ENCODE measurements at regions not wholly inside any gene's neighbourhood (a gene's known extent, or its start where the extent isn't known, plus 50 kb on each side); places are given as distances from the start of the nearest gene placed in this dataset.

DNA sequence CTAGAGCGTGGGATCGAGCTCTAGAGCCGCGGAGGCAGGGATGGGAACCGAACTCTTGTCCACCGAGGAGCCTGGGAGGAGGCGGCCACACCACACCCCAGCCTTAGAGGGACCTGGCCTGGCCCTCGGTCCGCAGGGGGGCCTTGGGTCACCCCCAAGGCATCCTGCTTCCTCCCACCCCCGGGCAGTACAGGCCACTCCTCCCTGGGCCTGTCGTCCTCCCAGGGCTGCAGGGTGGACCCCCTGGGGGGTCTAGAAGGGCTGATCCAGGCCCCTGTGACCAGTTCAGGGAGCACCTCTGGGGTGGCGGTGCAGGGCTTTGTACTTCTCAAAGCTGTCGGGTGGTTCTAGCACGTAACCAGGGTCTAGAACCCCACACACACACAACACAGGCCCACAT is 79.1 kb upstream of the FBRSL1 start:
- TF ChIP-seq PPARA (CRISPR knock-in tag; IDR thresholded peaks at IDR 0.05; ENCODE audit: borderline replicate concordance) (no peak), ZFP3 (CRISPR knock-in tag; IDR thresholded peaks at IDR 0.05) (no peak), OSR1 (CRISPR knock-in tag; IDR thresholded peaks at IDR 0.05) (no peak), ZFP30 (CRISPR knock-in tag; IDR thresholded peaks at IDR 0.05) (no peak), ESRRG (CRISPR knock-in tag; IDR thresholded peaks at IDR 0.05) (no peak), CSDC2 (CRISPR knock-in tag; IDR thresholded peaks at IDR 0.05) (no peak), ZNF70 (CRISPR knock-in tag; IDR thresholded peaks at IDR 0.05) (no peak), ISL1 (CRISPR knock-in tag; IDR thresholded peaks at IDR 0.05) (no peak), SNAI2 (CRISPR knock-in tag; IDR thresholded peaks at IDR 0.05) (no peak), TOX (CRISPR knock-in tag; IDR thresholded peaks at IDR 0.05; ENCODE audit: borderline replicate concordance) (no peak), ARNTL (CRISPR knock-in tag; IDR thresholded peaks at IDR 0.05; ENCODE audit: borderline replicate concordance, low read depth) (no peak), TCF4 (CRISPR knock-in tag; IDR thresholded peaks at IDR 0.05; ENCODE audit: borderline replicate concordance) (no peak), GLIS3 (CRISPR knock-in tag; IDR thresholded peaks at IDR 0.05) (no peak), TSHZ2 (CRISPR knock-in tag; IDR thresholded peaks at IDR 0.05) (no peak), BACH2 (CRISPR knock-in tag; IDR thresholded peaks at IDR 0.05; ENCODE audit: borderline replicate concordance) (no peak), CSRNP3 (CRISPR knock-in tag; IDR thresholded peaks at IDR 0.05) (no peak)
- TF ChIP-seq, protein P1, sequence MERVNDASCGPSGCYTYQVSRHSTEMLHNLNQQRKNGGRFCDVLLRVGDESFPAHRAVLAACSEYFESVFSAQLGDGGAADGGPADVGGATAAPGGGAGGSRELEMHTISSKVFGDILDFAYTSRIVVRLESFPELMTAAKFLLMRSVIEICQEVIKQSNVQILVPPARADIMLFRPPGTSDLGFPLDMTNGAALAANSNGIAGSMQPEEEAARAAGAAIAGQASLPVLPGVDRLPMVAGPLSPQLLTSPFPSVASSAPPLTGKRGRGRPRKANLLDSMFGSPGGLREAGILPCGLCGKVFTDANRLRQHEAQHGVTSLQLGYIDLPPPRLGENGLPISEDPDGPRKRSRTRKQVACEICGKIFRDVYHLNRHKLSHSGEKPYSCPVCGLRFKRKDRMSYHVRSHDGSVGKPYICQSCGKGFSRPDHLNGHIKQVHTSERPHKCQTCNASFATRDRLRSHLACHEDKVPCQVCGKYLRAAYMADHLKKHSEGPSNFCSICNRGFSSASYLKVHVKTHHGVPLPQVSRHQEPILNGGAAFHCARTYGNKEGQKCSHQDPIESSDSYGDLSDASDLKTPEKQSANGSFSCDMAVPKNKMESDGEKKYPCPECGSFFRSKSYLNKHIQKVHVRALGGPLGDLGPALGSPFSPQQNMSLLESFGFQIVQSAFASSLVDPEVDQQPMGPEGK (CRISPR knock-in tag; IDR thresholded peaks at IDR 0.05; ENCODE audit: borderline replicate concordance): no peak
- ATAC-seq: no peak

GRCh38 chr12:132410296-132410625 is 79.7 kb upstream of the FBRSL1 start:
- no peak for TF ChIP-seq RARB (CRISPR knock-in tag; IDR thresholded peaks at IDR 0.05)
- TF ChIP-seq TOX (CRISPR knock-in tag; IDR thresholded peaks at IDR 0.05; ENCODE audit: borderline replicate concordance): no peak
- no peak for TF ChIP-seq GLIS3 (CRISPR knock-in tag; IDR thresholded peaks at IDR 0.05)
- no peak for TF ChIP-seq ESRRG (CRISPR knock-in tag; IDR thresholded peaks at IDR 0.05)
- no peak for TF ChIP-seq ZFP3 (CRISPR knock-in tag; IDR thresholded peaks at IDR 0.05)
- TF ChIP-seq ARNTL (CRISPR knock-in tag; IDR thresholded peaks at IDR 0.05; ENCODE audit: borderline replicate concordance, low read depth): no peak
- TF ChIP-seq ZNF565 (CRISPR knock-in tag; conservative IDR thresholded peaks at IDR 0.05; ENCODE audit: low read depth): no peak
- no peak for TF ChIP-seq CSDC2 (CRISPR knock-in tag; IDR thresholded peaks at IDR 0.05)
- no peak for TF ChIP-seq ISL1 (CRISPR knock-in tag; IDR thresholded peaks at IDR 0.05)
- TF ChIP-seq, protein P1 (CRISPR knock-in tag; IDR thresholded peaks at IDR 0.05; ENCODE audit: borderline replicate concordance): no peak
- TF ChIP-seq TCF4 (CRISPR knock-in tag; IDR thresholded peaks at IDR 0.05; ENCODE audit: borderline replicate concordance): no peak
- no peak for TF ChIP-seq CSRNP3 (CRISPR knock-in tag; IDR thresholded peaks at IDR 0.05)
- no peak for TF ChIP-seq SNAI2 (CRISPR knock-in tag; IDR thresholded peaks at IDR 0.05)
- no peak for TF ChIP-seq PPARA (CRISPR knock-in tag; IDR thresholded peaks at IDR 0.05; ENCODE audit: borderline replicate concordance)
- TF ChIP-seq, protein P2, sequence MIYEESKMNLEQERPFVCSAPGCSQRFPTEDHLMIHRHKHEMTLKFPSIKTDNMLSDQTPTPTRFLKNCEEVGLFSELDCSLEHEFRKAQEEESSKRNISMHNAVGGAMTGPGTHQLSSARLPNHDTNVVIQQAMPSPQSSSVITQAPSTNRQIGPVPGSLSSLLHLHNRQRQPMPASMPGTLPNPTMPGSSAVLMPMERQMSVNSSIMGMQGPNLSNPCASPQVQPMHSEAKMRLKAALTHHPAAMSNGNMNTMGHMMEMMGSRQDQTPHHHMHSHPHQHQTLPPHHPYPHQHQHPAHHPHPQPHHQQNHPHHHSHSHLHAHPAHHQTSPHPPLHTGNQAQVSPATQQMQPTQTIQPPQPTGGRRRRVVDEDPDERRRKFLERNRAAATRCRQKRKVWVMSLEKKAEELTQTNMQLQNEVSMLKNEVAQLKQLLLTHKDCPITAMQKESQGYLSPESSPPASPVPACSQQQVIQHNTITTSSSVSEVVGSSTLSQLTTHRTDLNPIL (CRISPR knock-in tag; IDR thresholded peaks at IDR 0.05; ENCODE audit: low read depth): no peak
- ATAC-seq: no peak

Data from SK-N-SH treated with all-trans-retinoic acid at 6 μM for 48 hours (cell line).